K562 (cell line): ENCODE measurements at regions not wholly inside any gene's neighbourhood (a gene's known extent, or its start where the extent isn't known, plus 50 kb on each side); places are given as distances from the start of the nearest gene placed in this dataset.

Experiments
- BRF1 ChIP-seq: IDR thresholded peaks from 3 replicates; pipeline ENCODE4 v1.6.1; 2011; ENCODE audit warnings: borderline replicate concordance, mild to moderate bottlenecking; ENCODE audit not compliant: insufficient read length; ENCODE audit errors: extremely low read depth
- CEBPG ChIP-seq, 3 experiments: fragments of 200-800 bp in 1 of 3; sonication (Bioruptor generic) in 1 of 3; sonication (generic) in 1 of 3; formaldehyde crosslinking in 1 of 3; IDR thresholded peaks in 2 of 3; conservative IDR thresholded peaks in 1 of 3; 2 replicates each; pipeline versions ENCODE4 v1.6.1 to v1.8.0; 2016 to 2022; ENCODE audit warnings: missing compliant biosample characterization in 2 of 3, missing genetic modification characterization in 2 of 3, mild to moderate bottlenecking in 1 of 3, missing genetic modification reagents in 1 of 3
- ELF2 ChIP-seq: fragments of 250-450 bp; sonication (Bioruptor Pico); IDR thresholded peaks from 2 replicates; pipeline ENCODE4 v1.5.0; 2021; ENCODE audit warnings: mild to moderate bottlenecking
- FOXA3 ChIP-seq, 2 experiments: fragments of 450-650 bp in 1 of 2; sonication (generic) in 1 of 2; formaldehyde crosslinking; IDR thresholded peaks in 1 of 2; conservative IDR thresholded peaks in 1 of 2; 2 replicates each; pipeline versions ENCODE4 v1.4.0 to v1.8.0; 2020 to 2022; ENCODE audit warnings: mild to moderate bottlenecking in 2 of 2, missing genetic modification reagents in 1 of 2
- HNRNPLL ChIP-seq: fragments of 200-400 bp; formaldehyde crosslinking; IDR thresholded peaks from 2 replicates; pipeline ENCODE4 v1.6.1; 2017; ENCODE audit warnings: low read length, low read depth, mild to moderate bottlenecking; ENCODE audit not compliant: poor library complexity, severe bottlenecking
- SIN3B ChIP-seq: fragments of 450-650 bp; IDR thresholded peaks from 2 replicates; pipeline ENCODE4 v1.6.1; 2017; ENCODE audit warnings: low read depth, mild to moderate bottlenecking, moderate library complexity
- SMC3 ChIP-seq: conservative IDR thresholded peaks from 2 replicates; pipeline ENCODE4 v1.6.1; 2011; ENCODE audit warnings: low read depth, low read length, improper control_type of control experiment; ENCODE audit not compliant: insufficient read depth
- SPI1 ChIP-seq: IDR thresholded peaks from 2 replicates; pipeline ENCODE4 v1.6.1; 2011; ENCODE audit warnings: low read depth, low read length, control low read depth, borderline replicate concordance
- STAT5B ChIP-seq: fragments of 250-450 bp; sonication (Bioruptor Pico); IDR thresholded peaks from 2 replicates; pipeline ENCODE4 v1.8.0; 2021; ENCODE audit warnings: mild to moderate bottlenecking, inconsistent platforms
- WHSC1 ChIP-seq: IDR thresholded peaks from one replicate; pipeline ENCODE4 v1.6.1; 2012; ENCODE audit warnings: low read length, control low read depth, inconsistent platforms
- TF ChIP-seq, protein P1 (sequence below), 2 experiments: fragments of 150-350 bp in 1 of 2; IDR thresholded peaks; 2 replicates each; pipeline ENCODE4 v1.6.1; 2012 to 2016; ENCODE audit warnings: low read depth in 2 of 2, low read length in 2 of 2, mild to moderate bottlenecking in 1 of 2, moderate library complexity in 1 of 2
- TF ChIP-seq, protein P2 (sequence below): sonication (generic); formaldehyde crosslinking; IDR thresholded peaks from 2 replicates; pipeline ENCODE4 v1.8.1; 2023; ENCODE audit warnings: mild to moderate bottlenecking, missing genetic modification reagents
- TF ChIP-seq, protein P3 (sequence below): fragments of 250-450 bp; sonication (Bioruptor Pico); IDR thresholded peaks from 2 replicates; pipeline ENCODE4 v1.5.0; 2021; ENCODE audit warnings: mild to moderate bottlenecking, moderate library complexity

DNA sequence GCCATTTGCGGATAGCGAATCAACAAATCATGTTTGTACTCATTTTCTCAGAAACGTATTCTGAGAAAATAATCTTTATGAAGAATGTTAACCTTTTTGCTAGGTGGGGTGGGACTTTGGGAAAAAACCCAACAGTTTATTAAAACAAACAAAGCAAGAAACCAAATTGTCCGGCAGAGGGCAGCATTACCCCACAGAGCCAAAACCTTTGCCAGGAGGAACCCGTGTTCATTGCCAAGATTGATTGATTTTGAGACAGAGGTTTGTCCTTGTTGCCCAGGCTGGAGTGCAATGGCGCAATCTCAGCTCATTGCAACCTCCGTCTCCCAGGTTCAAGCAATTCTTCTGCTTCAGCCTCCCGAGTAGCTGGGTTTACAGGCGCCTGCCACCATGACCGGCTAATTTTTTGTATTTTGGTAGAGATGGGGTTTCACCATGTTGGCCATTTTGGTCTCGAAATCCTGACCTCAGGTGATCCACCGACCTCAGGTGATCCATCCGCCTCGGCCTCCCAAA lies 70.8 kb upstream of the RHOU start (continued):
- TF ChIP-seq CEBPG (CRISPR knock-in tag; IDR thresholded peaks at IDR 0.05) (no peak), CEBPG (tag; conservative IDR thresholded peaks at IDR 0.05 in 1 of 2, IDR thresholded peaks at IDR 0.05 in 1 of 2) (peak in 1 of 2 experiments; percentile 19; a peak in 1 of 4 replicates), FOXA3 (CRISPR knock-in tag; conservative IDR thresholded peaks at IDR 0.05 in 1 of 2, IDR thresholded peaks at IDR 0.05 in 1 of 2) (0 out of 4 replicates have a peak, but pooled peaks of 1 of the 2 experiments have one; percentile 19), HNRNPLL (no peak), SMC3 (peak; percentile 90), ELF2 (CRISPR knock-in tag) (no peak), BRF1 (no peak), WHSC1 (no peak), SIN3B (no peak), STAT5B (CRISPR knock-in tag) (no peak), SPI1 (no peak)
- TF ChIP-seq, protein P1, sequence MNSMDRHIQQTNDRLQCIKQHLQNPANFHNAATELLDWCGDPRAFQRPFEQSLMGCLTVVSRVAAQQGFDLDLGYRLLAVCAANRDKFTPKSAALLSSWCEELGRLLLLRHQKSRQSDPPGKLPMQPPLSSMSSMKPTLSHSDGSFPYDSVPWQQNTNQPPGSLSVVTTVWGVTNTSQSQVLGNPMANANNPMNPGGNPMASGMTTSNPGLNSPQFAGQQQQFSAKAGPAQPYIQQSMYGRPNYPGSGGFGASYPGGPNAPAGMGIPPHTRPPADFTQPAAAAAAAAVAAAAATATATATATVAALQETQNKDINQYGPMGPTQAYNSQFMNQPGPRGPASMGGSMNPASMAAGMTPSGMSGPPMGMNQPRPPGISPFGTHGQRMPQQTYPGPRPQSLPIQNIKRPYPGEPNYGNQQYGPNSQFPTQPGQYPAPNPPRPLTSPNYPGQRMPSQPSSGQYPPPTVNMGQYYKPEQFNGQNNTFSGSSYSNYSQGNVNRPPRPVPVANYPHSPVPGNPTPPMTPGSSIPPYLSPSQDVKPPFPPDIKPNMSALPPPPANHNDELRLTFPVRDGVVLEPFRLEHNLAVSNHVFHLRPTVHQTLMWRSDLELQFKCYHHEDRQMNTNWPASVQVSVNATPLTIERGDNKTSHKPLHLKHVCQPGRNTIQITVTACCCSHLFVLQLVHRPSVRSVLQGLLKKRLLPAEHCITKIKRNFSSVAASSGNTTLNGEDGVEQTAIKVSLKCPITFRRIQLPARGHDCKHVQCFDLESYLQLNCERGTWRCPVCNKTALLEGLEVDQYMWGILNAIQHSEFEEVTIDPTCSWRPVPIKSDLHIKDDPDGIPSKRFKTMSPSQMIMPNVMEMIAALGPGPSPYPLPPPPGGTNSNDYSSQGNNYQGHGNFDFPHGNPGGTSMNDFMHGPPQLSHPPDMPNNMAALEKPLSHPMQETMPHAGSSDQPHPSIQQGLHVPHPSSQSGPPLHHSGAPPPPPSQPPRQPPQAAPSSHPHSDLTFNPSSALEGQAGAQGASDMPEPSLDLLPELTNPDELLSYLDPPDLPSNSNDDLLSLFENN (IDR thresholded peaks at IDR 0.05; ENCODE audit: low read depth in 2 of 2, low read length in 2 of 2) = no peak
- TF ChIP-seq, protein P2, sequence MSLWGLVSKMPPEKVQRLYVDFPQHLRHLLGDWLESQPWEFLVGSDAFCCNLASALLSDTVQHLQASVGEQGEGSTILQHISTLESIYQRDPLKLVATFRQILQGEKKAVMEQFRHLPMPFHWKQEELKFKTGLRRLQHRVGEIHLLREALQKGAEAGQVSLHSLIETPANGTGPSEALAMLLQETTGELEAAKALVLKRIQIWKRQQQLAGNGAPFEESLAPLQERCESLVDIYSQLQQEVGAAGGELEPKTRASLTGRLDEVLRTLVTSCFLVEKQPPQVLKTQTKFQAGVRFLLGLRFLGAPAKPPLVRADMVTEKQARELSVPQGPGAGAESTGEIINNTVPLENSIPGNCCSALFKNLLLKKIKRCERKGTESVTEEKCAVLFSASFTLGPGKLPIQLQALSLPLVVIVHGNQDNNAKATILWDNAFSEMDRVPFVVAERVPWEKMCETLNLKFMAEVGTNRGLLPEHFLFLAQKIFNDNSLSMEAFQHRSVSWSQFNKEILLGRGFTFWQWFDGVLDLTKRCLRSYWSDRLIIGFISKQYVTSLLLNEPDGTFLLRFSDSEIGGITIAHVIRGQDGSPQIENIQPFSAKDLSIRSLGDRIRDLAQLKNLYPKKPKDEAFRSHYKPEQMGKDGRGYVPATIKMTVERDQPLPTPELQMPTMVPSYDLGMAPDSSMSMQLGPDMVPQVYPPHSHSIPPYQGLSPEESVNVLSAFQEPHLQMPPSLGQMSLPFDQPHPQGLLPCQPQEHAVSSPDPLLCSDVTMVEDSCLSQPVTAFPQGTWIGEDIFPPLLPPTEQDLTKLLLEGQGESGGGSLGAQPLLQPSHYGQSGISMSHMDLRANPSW = no peak
- TF ChIP-seq, protein P3, sequence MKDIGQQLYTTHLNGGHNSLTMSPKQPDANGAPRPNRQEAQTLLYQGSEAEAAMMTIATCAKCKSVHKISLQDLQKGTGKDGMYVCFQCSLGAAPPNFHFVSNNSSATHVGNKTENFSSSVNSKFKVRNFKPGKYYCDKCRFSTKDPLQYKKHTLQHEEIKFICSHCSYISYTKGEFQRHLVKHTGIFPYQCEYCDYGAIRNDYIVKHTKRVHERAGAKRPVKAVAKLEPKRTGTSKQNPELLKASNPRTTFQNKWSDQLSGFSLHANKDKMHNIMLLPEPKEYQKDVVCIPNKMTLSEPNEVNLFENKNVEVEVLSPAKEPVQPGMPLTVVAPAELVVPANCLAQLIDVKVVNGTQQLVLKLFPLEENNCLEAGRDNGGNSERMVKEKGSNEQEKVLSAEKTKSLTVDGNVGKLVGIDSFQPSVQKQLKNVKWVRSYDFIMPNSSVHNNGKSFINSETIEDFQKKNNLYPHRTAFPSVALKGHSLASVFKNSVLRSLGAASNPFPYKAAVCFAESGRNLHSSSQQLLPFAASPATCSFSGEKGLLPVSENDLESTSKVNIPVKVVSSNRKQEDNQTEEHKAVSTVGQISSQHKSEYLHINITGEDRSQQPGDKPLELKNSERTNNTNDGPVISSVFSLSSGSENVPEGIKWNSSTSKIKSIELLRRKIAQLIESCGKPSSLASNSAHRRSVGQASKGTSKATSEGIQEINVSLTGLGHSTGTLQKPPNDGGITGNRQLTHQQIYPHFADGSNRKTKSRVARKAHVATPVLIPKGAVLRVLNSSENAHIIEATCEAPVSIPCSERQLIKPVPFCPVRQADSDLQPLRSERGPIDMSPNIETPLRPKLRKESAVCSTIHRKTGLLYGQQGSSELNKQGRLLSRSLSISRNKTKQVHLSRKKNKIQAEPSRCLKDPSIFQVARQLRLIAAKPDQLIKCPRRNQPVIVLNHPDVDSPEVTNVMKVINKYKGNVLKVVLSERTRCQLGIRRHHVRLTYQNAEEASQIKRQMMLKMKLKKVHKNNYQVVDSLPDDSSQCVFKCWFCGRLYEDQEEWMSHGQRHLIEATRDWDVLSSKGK = no peak
